GM18867 (cell line): ENCODE measurements at regions not wholly inside any gene's neighbourhood (a gene's known extent, or its start where the extent isn't known, plus 50 kb on each side); places are given as distances from the start of the nearest gene placed in this dataset.
"Not testable (repeated sequence)": the region's sequence is repeated elsewhere in the genome, so short reads cannot be mapped to it uniquely, and the experiment has no call there.

Experiments used
- ATAC-seq: cut with Tn5 transposase; IDR thresholded peaks from one replicate; pipeline ENCODE4 v1.9.1; 2021; ENCODE audit warnings: mild to moderate bottlenecking, moderate library complexity; ENCODE audit not compliant: unreplicated experiment

GRCh38 chr6:16040628-16040974 is 88.3 kb upstream of the MYLIP start:
- ATAC-seq = no peak

- not testable (repeated sequence) for ATAC-seq
Observed at GRCh38 chr6:16039892-16040627, 88.8 kb upstream of the MYLIP start.

DNA sequence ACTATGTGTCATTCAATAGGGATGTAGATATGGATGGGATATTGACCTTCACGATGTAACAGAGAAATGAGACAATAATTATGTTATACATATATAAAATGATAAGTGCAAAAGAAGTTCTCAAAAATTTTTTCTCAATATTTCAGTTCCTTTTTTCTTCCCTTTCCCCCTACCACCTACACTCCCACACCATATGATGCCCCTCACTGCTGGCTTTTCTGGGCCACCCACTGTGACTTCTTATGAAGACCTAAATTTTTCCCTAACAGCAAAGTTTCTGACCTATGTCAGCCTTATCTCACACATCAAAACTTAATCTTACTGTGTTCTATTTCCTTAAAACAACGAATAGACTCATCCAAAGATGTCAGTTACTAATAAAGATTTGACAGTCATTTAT is 89.9 kb upstream of the MYLIP start:
- ATAC-seq = no peak

DNA sequence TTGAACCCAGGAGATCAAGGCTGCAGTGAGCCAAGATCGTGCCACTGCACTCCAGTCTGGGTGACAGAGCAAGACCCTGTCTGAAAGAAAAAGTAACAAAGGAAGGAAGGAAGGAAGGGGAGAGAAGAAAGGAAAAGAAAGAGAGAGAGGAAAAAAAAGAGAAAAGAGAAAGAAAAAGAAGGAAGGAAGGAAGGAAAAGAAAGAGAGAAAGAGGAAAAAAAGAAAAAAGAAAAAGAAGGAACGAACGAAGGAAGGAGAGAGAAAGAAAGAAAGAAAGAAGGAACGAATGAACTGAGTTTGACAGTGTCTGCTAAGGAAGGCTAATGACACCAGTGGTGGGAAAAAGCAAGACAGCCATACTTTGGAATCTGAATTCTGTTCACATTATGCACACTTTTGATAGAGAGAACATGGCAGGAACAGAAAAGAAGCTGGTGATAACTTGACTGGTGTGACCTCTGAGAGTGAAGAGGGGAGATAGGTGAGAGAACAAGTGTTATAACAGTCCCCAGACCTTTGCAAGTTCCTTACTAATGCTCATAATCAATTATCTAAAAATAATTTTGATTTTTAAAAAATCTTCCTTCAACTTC is 93.3 kb upstream of the MYLIP start:
- ATAC-seq = no peak

- ATAC-seq = no peak
Observed at GRCh38 chr6:16033214-16033613, 95.7 kb upstream of the MYLIP start.

DNA sequence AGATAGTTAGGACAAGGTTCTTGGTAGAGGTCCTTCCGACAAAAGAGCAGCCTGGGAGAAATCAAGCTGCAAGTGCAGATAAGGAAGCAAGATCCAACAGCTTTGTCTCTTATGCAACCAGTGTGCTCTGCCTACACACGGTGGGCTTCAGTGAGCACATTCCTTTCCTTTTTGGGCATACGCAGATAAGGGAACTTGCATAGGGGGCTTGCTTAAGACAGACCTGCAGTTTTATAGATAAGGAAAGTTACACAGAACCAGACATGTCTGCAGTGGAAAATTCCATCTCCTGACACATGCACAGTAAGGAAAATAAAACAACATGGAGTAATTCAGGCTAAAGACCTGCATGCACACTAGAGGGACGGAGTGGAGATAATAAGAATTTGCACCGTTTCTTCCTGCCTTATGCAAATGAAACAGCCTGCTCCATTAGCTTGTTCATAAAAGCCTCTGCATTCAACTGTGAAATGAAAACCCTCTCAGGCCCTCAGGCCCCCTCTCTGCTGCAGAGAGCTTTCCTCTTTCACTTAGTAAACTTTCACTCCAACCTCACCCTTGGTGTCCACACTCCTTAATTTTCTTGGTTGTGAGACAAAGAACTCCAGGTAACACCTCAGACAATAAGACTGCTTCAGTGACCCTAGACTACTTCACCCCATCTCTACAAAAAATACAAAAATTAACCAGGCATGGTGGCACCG is 97.5 kb upstream of the MYLIP start:
- no peak for ATAC-seq

- ATAC-seq = no peak
Observed at GRCh38 chr6:16028966-16029365, 99.9 kb upstream of the MYLIP start.

DNA sequence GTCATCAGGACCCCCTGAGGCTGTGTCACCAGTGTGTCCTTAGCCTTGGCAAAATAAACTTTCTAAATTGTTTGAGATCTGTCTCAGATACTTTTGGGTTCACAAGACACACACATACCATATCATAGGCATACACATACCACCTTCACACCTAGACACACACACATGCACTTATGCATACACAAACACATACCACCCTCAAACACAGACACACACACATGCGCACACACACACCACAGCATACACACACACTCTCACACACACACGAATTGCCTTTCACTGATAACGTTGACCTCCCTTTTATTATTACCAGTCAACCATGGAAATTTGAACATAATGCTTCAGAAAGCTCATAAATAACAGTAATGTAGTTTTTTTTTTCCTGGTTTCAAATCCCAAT is 108.6 kb upstream of the MYLIP start:
- no peak for ATAC-seq

DNA sequence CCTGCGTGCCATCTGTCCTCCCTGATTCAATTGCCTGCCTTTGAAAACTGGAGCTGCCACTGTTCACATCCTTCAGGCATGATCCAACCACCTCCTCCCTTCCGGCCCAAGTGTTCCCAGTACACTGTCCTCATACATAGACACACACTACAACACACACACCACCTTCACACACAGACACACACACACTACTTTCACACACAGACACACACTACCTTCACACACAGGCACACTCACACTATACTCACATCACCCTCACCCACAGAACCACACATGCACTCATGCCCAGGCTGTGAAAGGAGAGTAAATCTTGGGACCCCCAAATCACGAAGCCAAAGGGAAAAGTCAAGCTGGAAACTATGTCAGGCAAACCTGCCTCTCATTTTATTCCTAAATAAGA is 109.4 kb upstream of the MYLIP start:
- no peak for ATAC-seq

- ATAC-seq = no peak
Observed at GRCh38 chr6:16018626-16019025, 110.3 kb upstream of the MYLIP start.

DNA sequence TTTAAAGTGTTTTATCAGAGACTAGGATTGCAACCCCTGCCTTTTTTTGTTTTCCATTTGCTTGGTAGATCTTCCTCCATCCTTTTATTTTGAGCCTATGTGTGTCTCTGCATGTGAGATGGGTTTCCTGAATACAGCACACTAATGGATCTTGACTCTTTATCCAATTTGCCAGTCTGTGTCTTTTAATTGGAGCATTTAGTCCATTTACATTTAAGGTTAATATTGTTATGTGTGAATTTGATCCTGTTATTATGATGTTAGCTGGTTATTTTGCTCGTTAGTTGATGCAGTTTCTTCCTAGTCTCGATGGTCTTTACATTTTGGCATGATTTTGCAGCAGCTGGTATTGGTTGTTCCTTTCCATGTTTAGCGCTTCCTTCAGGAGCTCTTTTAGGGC is 114.6 kb upstream of the MYLIP start:
- ATAC-seq = not testable (repeated sequence)

GRCh38 chr6:16007146-16007545 is 121.7 kb upstream of the MYLIP start:
- no peak for ATAC-seq

DNA sequence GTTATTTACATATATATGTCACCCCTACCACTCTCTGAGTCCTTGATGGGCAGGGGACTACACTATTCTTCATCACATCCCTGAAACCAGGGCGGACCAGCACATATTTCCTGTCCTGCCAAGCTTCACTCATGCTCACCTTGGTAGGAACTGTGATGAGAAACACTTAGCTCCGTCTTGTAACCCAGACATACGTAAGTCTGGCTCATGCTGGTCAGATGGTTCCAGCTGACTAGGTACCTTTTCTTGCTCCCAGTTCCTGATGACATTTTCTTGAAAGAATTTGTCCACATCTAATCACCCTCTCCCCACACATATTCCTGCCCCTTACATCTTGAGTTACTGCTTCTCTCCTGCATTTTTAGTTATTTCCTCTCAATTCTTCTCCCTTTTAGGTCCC is 122.2 kb upstream of the MYLIP start:
- ATAC-seq = no peak

DNA sequence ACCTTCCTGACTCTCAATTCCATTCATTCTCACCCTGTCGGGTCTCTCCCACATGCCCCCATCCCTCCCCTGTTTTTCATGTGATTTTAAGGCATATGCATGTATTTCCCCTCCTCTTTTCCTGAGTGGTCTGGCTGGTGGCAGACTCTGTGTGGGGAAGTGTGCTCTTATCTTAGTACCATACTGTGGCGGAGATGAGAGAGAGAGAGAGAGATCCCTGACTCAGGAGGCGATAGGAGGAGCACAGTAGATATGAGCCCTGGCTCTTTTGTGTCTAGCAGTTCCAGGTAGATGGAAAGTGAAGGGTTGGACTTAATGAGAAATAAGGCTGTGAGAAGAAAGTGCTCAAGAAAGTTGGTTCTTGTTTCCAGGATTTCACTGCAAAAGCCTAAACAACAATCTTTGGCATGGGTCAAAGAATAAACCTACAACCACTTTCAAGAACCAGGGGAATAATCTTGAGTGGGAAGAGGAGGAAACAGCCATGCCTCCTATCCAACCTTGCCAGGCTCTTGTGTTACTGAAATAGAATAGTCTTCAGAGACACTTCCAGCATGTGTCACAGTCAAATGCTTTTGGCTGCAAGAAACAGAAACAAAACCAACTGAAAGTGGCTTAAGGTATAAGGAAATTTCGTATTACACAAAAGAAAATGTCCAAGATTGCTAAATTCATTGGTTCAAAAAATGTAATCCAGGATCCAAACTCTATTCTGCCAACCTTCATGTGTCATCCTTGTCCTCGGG is 123.8 kb upstream of the MYLIP start:
- no peak for ATAC-seq

GRCh38 chr6:16003197-16003491 is 125.7 kb upstream of the MYLIP start:
- no peak for ATAC-seq

DNA sequence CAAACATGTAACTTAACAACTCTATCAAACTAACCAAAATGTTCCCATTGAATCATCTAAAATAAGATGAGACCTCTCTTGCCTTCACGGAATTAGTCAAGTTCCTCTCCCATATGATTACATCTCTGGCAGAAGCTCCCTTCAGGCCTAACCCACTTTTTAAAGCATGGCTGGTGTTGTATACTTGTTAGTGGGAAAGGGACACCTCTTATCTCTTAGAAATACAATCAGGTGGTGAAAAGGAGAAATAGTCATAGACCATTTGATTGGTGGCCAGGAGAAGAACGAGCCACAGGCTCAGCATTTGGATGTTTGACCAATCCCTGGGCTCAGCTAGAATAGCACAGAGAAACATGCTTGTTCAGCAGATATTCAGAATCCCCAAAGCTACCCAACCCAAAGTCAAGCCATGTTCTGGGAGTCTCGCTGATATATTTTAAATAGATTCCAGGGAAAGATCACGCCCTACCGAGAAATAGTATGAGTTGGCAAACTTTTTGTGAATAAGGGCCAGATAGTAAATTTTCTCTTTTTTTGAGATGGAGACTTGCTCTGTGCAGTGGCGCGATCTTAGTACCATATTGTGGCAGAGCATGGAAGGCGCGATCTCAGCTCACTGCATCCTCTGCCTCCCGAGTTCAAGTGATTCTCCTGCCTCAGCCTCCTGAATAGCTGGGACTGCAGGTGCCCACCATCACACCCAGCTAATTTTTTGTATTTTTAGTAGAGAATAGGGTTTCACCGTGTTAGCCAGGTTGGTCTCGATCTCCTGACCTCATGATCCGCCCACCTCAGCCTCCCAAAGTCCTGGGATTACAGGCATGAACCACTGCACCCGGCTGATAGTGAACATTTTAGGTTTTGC is 126.3 kb upstream of the MYLIP start:
- no peak for ATAC-seq

- no peak for ATAC-seq
Observed at GRCh38 chr6:16001158-16001557, 127.7 kb upstream of the MYLIP start.

- no peak for ATAC-seq
Observed at GRCh38 chr6:15999201-15999600, 129.7 kb upstream of the MYLIP start.

GRCh38 chr6:15997586-15998388 is 131.1 kb upstream of the MYLIP start:
- no peak for ATAC-seq

- ATAC-seq = no peak
Observed at GRCh38 chr6:15996030-15996429, 132.9 kb upstream of the MYLIP start.
